ENCODE measurements at regions not wholly inside any gene's neighbourhood (a gene's known extent, or its start where the extent isn't known, plus 50 kb on each side); places are given as distances from the start of the nearest gene placed in this dataset.

DNA sequence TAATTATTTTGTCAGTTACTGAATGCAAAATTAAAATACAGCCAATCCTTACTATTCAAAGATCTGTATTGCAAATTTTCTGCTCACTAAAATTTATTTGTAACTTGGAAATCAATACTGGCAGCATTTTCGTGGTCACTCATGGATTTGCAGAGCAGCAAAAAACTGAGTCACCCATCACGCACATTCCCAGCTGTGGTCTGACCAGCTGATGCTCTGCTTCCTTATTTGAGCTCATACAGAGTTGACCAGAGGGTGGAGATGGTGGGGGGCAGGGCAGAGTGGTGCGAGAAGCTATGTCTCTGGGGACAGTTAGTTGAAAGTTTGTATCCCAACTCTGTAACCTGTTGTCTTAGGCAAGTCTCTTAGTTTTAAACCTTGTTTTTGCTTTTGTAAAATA lies 214.8 kb downstream of the SPCS3 start:
- TF ChIP-seq, protein P1, sequence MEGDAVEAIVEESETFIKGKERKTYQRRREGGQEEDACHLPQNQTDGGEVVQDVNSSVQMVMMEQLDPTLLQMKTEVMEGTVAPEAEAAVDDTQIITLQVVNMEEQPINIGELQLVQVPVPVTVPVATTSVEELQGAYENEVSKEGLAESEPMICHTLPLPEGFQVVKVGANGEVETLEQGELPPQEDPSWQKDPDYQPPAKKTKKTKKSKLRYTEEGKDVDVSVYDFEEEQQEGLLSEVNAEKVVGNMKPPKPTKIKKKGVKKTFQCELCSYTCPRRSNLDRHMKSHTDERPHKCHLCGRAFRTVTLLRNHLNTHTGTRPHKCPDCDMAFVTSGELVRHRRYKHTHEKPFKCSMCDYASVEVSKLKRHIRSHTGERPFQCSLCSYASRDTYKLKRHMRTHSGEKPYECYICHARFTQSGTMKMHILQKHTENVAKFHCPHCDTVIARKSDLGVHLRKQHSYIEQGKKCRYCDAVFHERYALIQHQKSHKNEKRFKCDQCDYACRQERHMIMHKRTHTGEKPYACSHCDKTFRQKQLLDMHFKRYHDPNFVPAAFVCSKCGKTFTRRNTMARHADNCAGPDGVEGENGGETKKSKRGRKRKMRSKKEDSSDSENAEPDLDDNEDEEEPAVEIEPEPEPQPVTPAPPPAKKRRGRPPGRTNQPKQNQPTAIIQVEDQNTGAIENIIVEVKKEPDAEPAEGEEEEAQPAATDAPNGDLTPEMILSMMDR (IDR thresholded peaks at IDR 0.05; ENCODE audit: unreplicated experiment): no peak
- Mint-ChIP-seq H3K4me3 (ENCODE audit: low read depth) (no peak overlapping the region), H3K4me1 (ENCODE audit: low read depth) (no peaks in the 10 kb centered on the region), H3K9me3 (ENCODE audit: low read depth) (no peaks in the 10 kb centered on the region), H3K36me3 (ENCODE audit: insufficient read depth) (no peaks in the 10 kb centered on the region), H3K27ac (no peak overlapping the region), H3K27me3 (no peaks in the 10 kb centered on the region)
- DNase-seq (ENCODE audit: low spot score, unreplicated experiment): no peak

DNA sequence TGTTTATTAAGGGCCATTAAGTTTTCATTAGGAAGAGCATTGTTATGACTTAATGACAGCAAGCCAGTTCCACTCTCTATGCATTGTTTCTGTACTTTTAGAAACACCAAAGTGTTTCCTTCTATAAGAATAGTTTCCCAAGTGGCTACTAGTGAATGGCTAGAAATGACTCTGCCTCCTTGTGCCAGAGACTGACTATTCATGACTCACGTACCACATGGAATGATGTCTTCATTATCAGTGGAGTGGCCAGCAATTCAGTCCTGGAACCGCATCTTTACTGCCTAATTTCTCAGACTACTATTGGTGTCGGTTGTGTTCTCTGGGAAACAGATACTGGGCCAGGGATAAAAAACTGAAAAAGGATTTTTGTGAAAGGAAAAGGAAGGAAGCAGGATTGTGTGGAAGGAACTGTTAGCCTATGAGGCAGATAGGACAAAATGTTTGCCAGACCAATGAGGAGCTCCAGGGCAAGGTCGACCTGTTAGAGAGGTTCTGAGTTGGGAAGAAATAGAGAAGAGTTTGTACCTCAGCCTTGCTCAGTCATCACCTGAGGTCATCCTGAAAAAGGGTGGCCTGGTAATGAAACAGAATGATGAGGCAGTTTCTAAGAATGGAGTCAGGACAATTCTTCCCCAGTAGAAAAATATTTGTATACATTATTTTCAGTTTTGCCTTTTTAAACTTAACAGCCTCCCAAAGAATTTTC lies 218.6 kb downstream of the SPCS3 start:
- H3K4me1 Mint-ChIP-seq (ENCODE audit: low read depth): peaks cover 11% of the 10 kb centered on the region
- H3K27ac Mint-ChIP-seq: no peak overlapping the region
- no peak overlapping the region for H3K4me3 Mint-ChIP-seq (ENCODE audit: low read depth)

DNA sequence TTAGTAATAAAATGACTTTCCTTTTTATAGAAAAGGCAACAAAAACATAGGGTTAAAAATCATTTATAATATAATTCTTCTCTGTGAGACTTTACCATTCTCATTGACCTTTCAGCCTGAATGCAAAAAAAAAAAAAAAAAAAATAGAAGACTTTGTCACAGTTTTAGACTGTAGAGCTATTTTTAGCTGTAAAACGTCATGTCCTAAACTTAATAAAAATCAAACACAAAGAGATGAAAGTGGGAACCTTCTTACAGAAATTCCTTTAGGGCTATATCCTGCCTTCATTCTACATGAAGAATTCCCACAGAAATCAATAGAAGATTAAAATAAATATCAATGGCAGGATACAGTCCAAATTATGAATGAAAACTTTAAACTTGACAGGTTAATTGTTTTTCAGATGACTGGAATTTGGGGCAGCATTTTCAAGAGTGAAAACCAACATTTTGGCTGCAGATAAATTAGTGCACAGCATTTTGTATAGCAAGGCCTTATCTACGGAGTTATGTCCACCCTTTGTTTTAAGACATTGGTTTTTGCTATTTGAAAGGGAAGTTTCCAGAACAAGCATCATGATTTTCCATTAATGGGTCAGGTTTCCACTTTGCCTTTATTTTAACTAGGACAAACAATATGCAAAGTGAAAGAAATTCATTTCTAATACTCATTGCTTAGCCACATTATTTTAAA lies 219.5 kb downstream of the SPCS3 start:
- TF ChIP-seq, protein P1 (IDR thresholded peaks at IDR 0.05; ENCODE audit: unreplicated experiment): no peak
- H3K4me1 Mint-ChIP-seq (ENCODE audit: low read depth): peaks cover 11% of the 10 kb centered on the region
- no peaks in the 10 kb centered on the region for H3K27me3 Mint-ChIP-seq
- H3K27ac Mint-ChIP-seq: no peak overlapping the region
- H3K36me3 Mint-ChIP-seq (ENCODE audit: insufficient read depth): no peaks in the 10 kb centered on the region
- no peak overlapping the region for H3K4me3 Mint-ChIP-seq (ENCODE audit: low read depth)
- no peak for DNase-seq (ENCODE audit: low spot score, unreplicated experiment)
- no peaks in the 10 kb centered on the region for H3K9me3 Mint-ChIP-seq (ENCODE audit: low read depth)

More for the DNA sequence above, 218.6 kb downstream of the SPCS3 start:
- no peaks in the 10 kb centered on the region for H3K9me3 Mint-ChIP-seq (ENCODE audit: low read depth)
- TF ChIP-seq, protein P1 (IDR thresholded peaks at IDR 0.05; ENCODE audit: unreplicated experiment): no peak
- no peak for DNase-seq (ENCODE audit: low spot score, unreplicated experiment)
- no peaks in the 10 kb centered on the region for H3K27me3 Mint-ChIP-seq
- H3K36me3 Mint-ChIP-seq (ENCODE audit: insufficient read depth): no peaks in the 10 kb centered on the region

DNA sequence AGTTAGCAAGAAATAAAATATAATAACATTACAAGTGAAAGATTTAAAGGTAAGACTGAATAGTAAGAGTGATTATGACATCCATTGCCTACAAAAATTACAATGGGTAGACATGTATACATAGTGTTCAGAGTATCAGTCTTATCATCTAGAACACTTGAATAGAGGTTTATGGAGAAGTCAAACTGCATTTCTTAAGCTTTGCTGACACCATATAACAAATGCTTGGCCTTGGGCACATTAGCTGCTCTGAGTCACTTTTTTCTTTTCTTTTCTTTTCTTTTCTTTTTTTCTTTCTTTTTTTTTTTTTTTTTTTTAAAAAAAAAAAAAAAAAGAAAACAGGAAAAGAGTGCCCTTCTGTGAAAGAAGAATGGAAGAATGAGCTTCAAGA lies 220.0 kb downstream of the SPCS3 start:
- DNase-seq (ENCODE audit: low spot score, unreplicated experiment): no peak
- Mint-ChIP-seq H3K27ac (no peak overlapping the region), H3K9me3 (ENCODE audit: low read depth) (no peaks in the 10 kb centered on the region), H3K36me3 (ENCODE audit: insufficient read depth) (no peaks in the 10 kb centered on the region), H3K4me1 (ENCODE audit: low read depth) (peaks cover 11% of the 10 kb centered on the region), H3K27me3 (no peaks in the 10 kb centered on the region), H3K4me3 (ENCODE audit: low read depth) (no peak overlapping the region)
- TF ChIP-seq, protein P1 (IDR thresholded peaks at IDR 0.05; ENCODE audit: unreplicated experiment): no peak

DNA sequence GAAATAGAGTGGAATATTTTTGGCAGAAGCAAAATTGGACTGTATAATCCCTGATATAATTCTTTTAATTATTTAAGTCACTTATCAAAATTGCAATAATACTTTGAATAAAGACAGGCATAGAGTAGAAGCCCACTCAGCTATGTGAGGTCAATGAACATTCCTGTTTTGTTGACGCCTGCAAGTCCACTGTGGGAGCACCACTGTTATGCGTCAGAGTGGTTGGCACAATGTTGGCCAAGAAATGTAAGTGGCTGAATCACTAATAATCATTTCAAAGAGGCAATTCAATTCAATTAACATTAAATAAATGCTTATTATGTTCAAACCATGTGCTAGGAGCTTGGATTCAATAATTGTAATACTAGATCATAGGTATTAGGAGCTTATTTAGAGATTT lies 221.0 kb downstream of the SPCS3 start:
- Mint-ChIP-seq H3K9me3 (ENCODE audit: low read depth) (no peaks in the 10 kb centered on the region), H3K36me3 (ENCODE audit: insufficient read depth) (no peaks in the 10 kb centered on the region), H3K27me3 (no peaks in the 10 kb centered on the region), H3K4me1 (ENCODE audit: low read depth) (peaks cover 11% of the 10 kb centered on the region), H3K27ac (no peak overlapping the region), H3K4me3 (ENCODE audit: low read depth) (no peak overlapping the region)
- TF ChIP-seq, protein P1 (IDR thresholded peaks at IDR 0.05; ENCODE audit: unreplicated experiment): no peak
- no peak for DNase-seq (ENCODE audit: low spot score, unreplicated experiment)

All from progenitor cell of endocrine pancreas (in vitro differentiated cells).